H1 (cell line): ENCODE measurements at regions not wholly inside any gene's neighbourhood (a gene's known extent, or its start where the extent isn't known, plus 50 kb on each side); places are given as distances from the start of the nearest gene placed in this dataset.

Source experiments
- CTCF ChIA-PET: fragments of 300-600 bp; sonication (Branson Sonifier 250); formaldehyde crosslinking; loops from one replicate; lab custom pipeline; 2021; ENCODE audit not compliant: partially characterized antibody; lab: Charles Lee
- POLR2A ChIA-PET: fragments of 300-600 bp; sonication (Branson Sonifier 250); formaldehyde crosslinking; loops from one replicate; lab custom pipeline; 2021; ENCODE audit warnings: inconsistent platforms; ENCODE audit not compliant: partially characterized antibody; lab: Charles Lee
- DNase-seq, 2 experiments: peaks; one replicate each; pipeline versions ENCODE4 v3.0.0 to v3.0.0-alpha.2; 2010 to 2022; ENCODE audit warnings: low spot score in 2 of 2, low read depth in 1 of 2, mixed read lengths in 1 of 2
- FAIRE-seq: peaks from 2 replicates; lab custom pipeline; 2011; peaks lifted over from hg19 to GRCh38; lab: Jason Lieb, UNC
- H2AFZ ChIP-seq: 2 replicates; pipeline ENCODE4 v1.8.1; 2012; ENCODE audit warnings: low read length, inconsistent platforms
- H2AK5ac ChIP-seq: 2 replicates; pipeline ENCODE4 v1.6.1; 2013; ENCODE audit warnings: low read depth, low read length
- H2BK120ac ChIP-seq: replicated peaks from 2 replicates; pipeline ENCODE3; 2013; ENCODE audit warnings: low read depth, low read length, inconsistent platforms
- H2BK12ac ChIP-seq: 2 replicates; pipeline ENCODE4 v1.6.1; 2013; ENCODE audit warnings: low read depth, low read length
- H2BK15ac ChIP-seq: 2 replicates; pipeline ENCODE4 v1.6.1; 2013; ENCODE audit warnings: low read length
- H2BK20ac ChIP-seq: 2 replicates; pipeline ENCODE4 v1.6.1; 2013; ENCODE audit warnings: low read length
- H2BK5ac ChIP-seq: 2 replicates; pipeline ENCODE4 v1.6.1; 2013; ENCODE audit warnings: low read depth, low read length
- H3K14ac ChIP-seq: 2 replicates; pipeline ENCODE4 v1.6.1; 2013; ENCODE audit warnings: inconsistent platforms; ENCODE audit not compliant: insufficient read length
- H3K18ac ChIP-seq: 2 replicates; pipeline ENCODE4 v1.6.1; 2013; ENCODE audit warnings: low read length; ENCODE audit errors: extremely low read depth
- H3K23ac ChIP-seq: 2 replicates; pipeline ENCODE4 v1.6.1; 2013; ENCODE audit warnings: inconsistent platforms; ENCODE audit not compliant: insufficient read length
- H3K23me2 ChIP-seq: 2 replicates; pipeline ENCODE4 v1.6.1; 2013; ENCODE audit warnings: low read depth, low read length
- H3K27ac ChIP-seq: 2 replicates; pipeline ENCODE4 v1.6.1; 2011; ENCODE audit warnings: low read depth, low read length, inconsistent platforms
- H3K27me3 ChIP-seq, 4 experiments: replicated peaks in 1 of 4; 1 replicate in 1 of 4; 2 replicates in 3 of 4; pipeline versions ENCODE4 v1.6.1 to v1.8.1; 2011 to 2013; ENCODE audit warnings: low read length in 3 of 4, mild to moderate bottlenecking in 3 of 4, inconsistent platforms in 2 of 4, mixed read lengths in 2 of 4, moderate library complexity in 1 of 4; ENCODE audit not compliant: control insufficient read depth in 3 of 4, insufficient read depth in 3 of 4; ENCODE audit errors: extremely low read depth in 1 of 4
- H3K36me3 ChIP-seq, 4 experiments: 2 replicates each; pipeline versions ENCODE4 v1.6.1 to v1.8.1; 2011 to 2013; ENCODE audit warnings: mild to moderate bottlenecking in 4 of 4, low read length in 3 of 4, moderate library complexity in 2 of 4, control low read depth in 1 of 4, inconsistent platforms in 1 of 4; ENCODE audit not compliant: insufficient read depth in 4 of 4, control insufficient read depth in 2 of 4
- H3K4ac ChIP-seq: replicated peaks from 2 replicates; pipeline ENCODE3; 2013; ENCODE audit warnings: low read length, low read depth, mixed read lengths, inconsistent platforms; ENCODE audit not compliant: insufficient read length
- H3K4me1 ChIP-seq, 4 experiments: replicated peaks in 1 of 4; 1 replicate in 1 of 4; 2 replicates in 3 of 4; pipeline versions ENCODE4 v1.6.1 to v1.8.1; 2011 to 2013; ENCODE audit warnings: low read length in 3 of 4, inconsistent platforms in 2 of 4, mixed read lengths in 1 of 4; ENCODE audit not compliant: insufficient read depth in 4 of 4, control insufficient read depth in 3 of 4
- H3K4me2 ChIP-seq, 2 experiments: 2 replicates each; pipeline versions ENCODE4 v1.6.1 to v1.8.1; 2011 to 2013; ENCODE audit warnings: low read depth in 2 of 2, low read length in 2 of 2, control low read depth in 1 of 2, inconsistent platforms in 1 of 2, mild to moderate bottlenecking in 1 of 2; ENCODE audit not compliant: insufficient read depth in 1 of 2
- H3K4me3 ChIP-seq, 4 experiments: fragments of 200-600, 300-600 bp in 1 of 4; sonication (generic), shearing (Covaris generic), sonication (Bioruptor Twin) in 1 of 4; 2 replicates each; pipeline versions ENCODE4 v1.5.1 to v1.8.1; 2011 to 2016; ENCODE audit warnings: low read length in 4 of 4, low read depth in 3 of 4, control low read depth in 2 of 4, inconsistent platforms in 2 of 4, mild to moderate bottlenecking in 2 of 4, mixed read lengths in 1 of 4, moderate library complexity in 1 of 4; ENCODE audit not compliant: insufficient read depth in 2 of 4; ENCODE audit errors: extremely low read depth in 1 of 4
- H3K56ac ChIP-seq: replicated peaks from 2 replicates; pipeline ENCODE3; 2013; ENCODE audit warnings: low read depth, mild to moderate bottlenecking, mixed read lengths, low read length, inconsistent platforms; ENCODE audit not compliant: insufficient read length
- H3K79me1 ChIP-seq: 2 replicates; pipeline ENCODE4 v1.6.1; 2013; ENCODE audit warnings: low read depth, low read length, control low read depth
- H3K79me2 ChIP-seq, 2 experiments: 2 replicates each; pipeline versions ENCODE4 v1.6.1 to v1.8.1; 2012 to 2013; ENCODE audit warnings: low read length in 2 of 2, mild to moderate bottlenecking in 2 of 2, inconsistent platforms in 1 of 2; ENCODE audit not compliant: insufficient read depth in 2 of 2, control insufficient read depth in 1 of 2
- H3K9ac ChIP-seq, 4 experiments: replicated peaks in 1 of 4; 1 replicate in 1 of 4; 2 replicates in 3 of 4; pipeline versions ENCODE4 v1.6.1 to v1.8.1; 2011 to 2013; ENCODE audit warnings: low read depth in 3 of 4, low read length in 3 of 4, control low read depth in 2 of 4, mild to moderate bottlenecking in 2 of 4, moderate library complexity in 2 of 4, inconsistent platforms in 1 of 4; ENCODE audit errors: extremely low read depth in 1 of 4
- H3K9me3 ChIP-seq, 2 experiments: 2 replicates each; pipeline versions ENCODE4 v1.6.1 to v1.8.1; 2012 to 2013; ENCODE audit warnings: mild to moderate bottlenecking in 2 of 2, moderate library complexity in 2 of 2, control low read depth in 1 of 2, inconsistent platforms in 1 of 2, low read depth in 1 of 2, low read length in 1 of 2, mixed read lengths in 1 of 2; ENCODE audit not compliant: insufficient read depth in 2 of 2
- H4K20me1 ChIP-seq, 2 experiments: replicated peaks in 1 of 2; 2 replicates each; pipeline versions ENCODE3 to v1.8.1; 2011 to 2013; ENCODE audit warnings: inconsistent platforms in 2 of 2, low read length in 2 of 2, mild to moderate bottlenecking in 1 of 2; ENCODE audit not compliant: insufficient read depth in 2 of 2, control insufficient read depth in 1 of 2
- H4K5ac ChIP-seq: 2 replicates; pipeline ENCODE4 v1.6.1; 2013; ENCODE audit warnings: low read length, low read depth, mixed read lengths, inconsistent platforms; ENCODE audit not compliant: insufficient read length
- H4K8ac ChIP-seq: 2 replicates; pipeline ENCODE4 v1.8.0; 2013; ENCODE audit warnings: mild to moderate bottlenecking, moderate library complexity, low read length, inconsistent platforms; ENCODE audit not compliant: insufficient read depth; ENCODE audit errors: extremely low read depth
- H4K91ac ChIP-seq: replicated peaks from 2 replicates; pipeline ENCODE3; 2013; ENCODE audit warnings: low read length, mixed read lengths, inconsistent platforms; ENCODE audit not compliant: insufficient read length
- BACH1 ChIP-seq: IDR thresholded peaks from 2 replicates; pipeline ENCODE4 v1.6.1; 2012; ENCODE audit warnings: low read length, improper control_type of control experiment
- BRCA1 ChIP-seq: IDR thresholded peaks from 2 replicates; pipeline ENCODE4 v1.6.1; 2012; ENCODE audit warnings: low read depth, low read length, improper control_type of control experiment
- KDM4A ChIP-seq: IDR thresholded peaks from one replicate; pipeline ENCODE4 v1.7.1; 2012; ENCODE audit warnings: low read depth, mild to moderate bottlenecking, moderate library complexity, low read length, inconsistent platforms; ENCODE audit not compliant: severe bottlenecking
- POLR2AphosphoS5 ChIP-seq: IDR thresholded peaks from 2 replicates; pipeline ENCODE4 v1.6.1; 2011; ENCODE audit warnings: low read depth, low read length
- SIX5 ChIP-seq: IDR thresholded peaks from 2 replicates; pipeline ENCODE4 v1.6.1; 2011; ENCODE audit warnings: mild to moderate bottlenecking, low read depth, low read length
- TEAD4 ChIP-seq: IDR thresholded peaks from 2 replicates; pipeline ENCODE4 v1.6.1; 2012; ENCODE audit warnings: low read depth, low read length, inconsistent platforms, mixed read lengths
- WGBS, 2 experiments: shearing (Covaris generic) in 1 of 2; methylation state at CpG; one replicate each; pipeline versions ENCODE4 v1.1.6 to v1.1.7; 2013 to 2015; ENCODE audit warnings: low lambda C conversion rate in 2 of 2, mixed read lengths in 2 of 2, inconsistent platforms in 1 of 2, low coverage in 1 of 2, missing lambda C conversion rate in 1 of 2; ENCODE audit not compliant: insufficient replicate concordance in 2 of 2, insufficient coverage in 1 of 2, insufficient read length in 1 of 2; ENCODE audit errors: extremely low coverage in 1 of 2, missing lambda C conversion rate in 1 of 2; 5-methylcytosine and 5-hydroxymethylcytosine counted together
- TF ChIP-seq, protein P1 (sequence below): IDR thresholded peaks from 2 replicates; pipeline ENCODE4 v1.6.1; 2012; ENCODE audit warnings: inconsistent platforms

DNA sequence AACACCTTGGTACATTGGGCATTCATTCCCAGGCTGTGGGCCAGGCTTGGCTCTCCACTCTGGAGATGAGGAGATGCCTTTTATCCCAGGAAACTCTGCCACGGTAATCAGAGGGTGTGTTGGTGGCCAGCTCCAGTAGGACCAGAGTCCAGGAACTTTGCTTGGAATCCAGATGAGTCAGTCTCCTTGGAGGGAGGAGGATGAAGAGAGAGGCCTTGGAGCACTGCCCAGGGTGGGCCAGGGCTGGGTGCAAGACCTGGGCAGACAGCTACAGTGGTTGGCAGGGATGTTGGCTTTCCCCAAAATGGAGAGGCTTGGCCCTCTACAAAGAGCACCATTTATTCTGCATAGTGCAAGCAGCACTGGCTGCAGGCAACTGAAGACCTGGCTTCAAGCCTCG, 209.0 kb downstream of the RGS9 start:
- Histone ChIP-seq H3K9me3 (no peaks in the 10 kb centered on the region), H2BK12ac (no peak overlapping the region), H4K8ac (no peak overlapping the region), H2BK120ac (no peak overlapping the region), H3K23me2 (no peaks in the 10 kb centered on the region), H4K91ac (no peak overlapping the region), H2AFZ (no peak overlapping the region), H4K20me1 (no peaks in the 10 kb centered on the region), H3K4ac (no peak overlapping the region), H3K9ac (no peak overlapping the region), H4K5ac (no peak overlapping the region), H2BK20ac (no peak overlapping the region), H2BK15ac (no peak overlapping the region), H3K27me3 (no peaks in the 10 kb centered on the region), H3K4me1 (no peaks in the 10 kb centered on the region), H3K79me1 (no peaks in the 10 kb centered on the region), H2BK5ac (no peak overlapping the region), H3K4me2 (no peak overlapping the region), H3K14ac (no peak overlapping the region), H3K36me3 (no peaks in the 10 kb centered on the region), H2AK5ac (no peak overlapping the region), H3K56ac (no peak overlapping the region), H3K27ac (no peak overlapping the region), H3K4me3 (no peak overlapping the region), H3K18ac (no peak overlapping the region), H3K23ac (no peak overlapping the region), H3K79me2 (no peaks in the 10 kb centered on the region)
- no peak for DNase-seq
- FAIRE-seq = no peak
- WGBS, 2 experiments = 97% methylated on average over 2 of the region's 2 CpGs; no CpG with 5 or more reads in 1 of the 2 experiments
- ChIA-PET CTCF (interaction anchor here (2.3 kb wide), 1 partner anchor 11 kb away, joined by 7 read pairs; no protein-coding TSS in a partner anchor), POLR2A (no interaction called here)
- TF ChIP-seq SIX5 = no peak
- no peak for TF ChIP-seq POLR2AphosphoS5
- no peak for TF ChIP-seq BRCA1
- TF ChIP-seq BACH1 = no peak
- no peak for TF ChIP-seq TEAD4
- TF ChIP-seq, protein P1, sequence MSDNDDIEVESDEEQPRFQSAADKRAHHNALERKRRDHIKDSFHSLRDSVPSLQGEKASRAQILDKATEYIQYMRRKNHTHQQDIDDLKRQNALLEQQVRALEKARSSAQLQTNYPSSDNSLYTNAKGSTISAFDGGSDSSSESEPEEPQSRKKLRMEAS = no peak
- TF ChIP-seq KDM4A = no peak
